GM23338 (cell line): ENCODE measurements at regions not wholly inside any gene's neighbourhood (a gene's known extent, or its start where the extent isn't known, plus 50 kb on each side); places are given as distances from the start of the nearest gene placed in this dataset.

ENCODE experiments used
- ATAC-seq: fragments of 200-7000 bp; cut with Tn5 transposase; 3 replicates; pipeline ENCODE4 v1.9.1; 2020
- DNase-seq: peaks from one replicate; pipeline ENCODE4 v3.0.0-alpha.2; 2015; ENCODE audit warnings: low spot score
- H2AFZ ChIP-seq: fragments of 200-600 bp; sonication (generic); 2 replicates; pipeline ENCODE4 v1.8.0; 2016; ENCODE audit warnings: antibody characterized with exemption, mild to moderate bottlenecking, moderate library complexity
- H3F3A ChIP-seq: fragments of 200-600 bp; sonication (generic); replicated peaks from 2 replicates; pipeline ENCODE4 v1.8.0; 2017; ENCODE audit warnings: antibody characterized with exemption, mixed run types, low read depth
- H3K27ac ChIP-seq: fragments of 200-600 bp; sonication (generic); 2 replicates; pipeline ENCODE4 v1.6.1; 2016; ENCODE audit warnings: low read depth
- H3K27me3 ChIP-seq: fragments of 200-600 bp; sonication (generic); 2 replicates; pipeline ENCODE4 v1.8.0; 2016; ENCODE audit warnings: mild to moderate bottlenecking, mixed run types, moderate library complexity; ENCODE audit not compliant: insufficient read depth
- H3K36me3 ChIP-seq: fragments of 200-600 bp; sonication (generic); 2 replicates; pipeline ENCODE4 v1.8.0; 2016; ENCODE audit warnings: mild to moderate bottlenecking; ENCODE audit not compliant: insufficient read depth
- H3K4me1 ChIP-seq: fragments of 200-600 bp; sonication (generic); 2 replicates; pipeline ENCODE4 v1.8.0; 2016; ENCODE audit warnings: mild to moderate bottlenecking, moderate library complexity; ENCODE audit not compliant: insufficient read depth
- H3K4me2 ChIP-seq: fragments of 200-600 bp; sonication (generic); 2 replicates; pipeline ENCODE4 v1.7.1; 2017; ENCODE audit warnings: mixed run types
- H3K4me3 ChIP-seq: fragments of 200-600 bp; sonication (generic); 2 replicates; pipeline ENCODE4 v1.6.1; 2016; ENCODE audit warnings: mixed run types
- H3K79me2 ChIP-seq: fragments of 200-600 bp; sonication (generic); replicated peaks from 2 replicates; pipeline ENCODE4 v1.8.0; 2017; ENCODE audit warnings: mild to moderate bottlenecking; ENCODE audit not compliant: insufficient read depth
- H3K9me2 ChIP-seq: fragments of 200-600 bp; sonication (generic); 2 replicates; pipeline ENCODE4 v1.8.0; 2017; ENCODE audit not compliant: insufficient read depth
- H4K20me1 ChIP-seq: fragments of 200-600 bp; sonication (generic); replicated peaks from 2 replicates; pipeline ENCODE4 v1.8.0; 2017; ENCODE audit warnings: mild to moderate bottlenecking; ENCODE audit not compliant: insufficient read depth
- H3K27ac Mint-ChIP-seq: 2 replicates; pipeline ENCODE4 v1.8.0; 2020; ENCODE audit warnings: inconsistent platforms, mild to moderate bottlenecking, moderate library complexity, mixed read lengths
- H3K27me3 Mint-ChIP-seq: 3 replicates; pipeline ENCODE4 v1.8.0; 2022; ENCODE audit warnings: low read depth, mild to moderate bottlenecking, moderate library complexity, mixed read lengths, inconsistent platforms; ENCODE audit not compliant: insufficient read depth, poor library complexity
- H3K36me3 Mint-ChIP-seq: 3 replicates; pipeline ENCODE4 v1.8.0; 2021; ENCODE audit warnings: low read depth, mild to moderate bottlenecking, inconsistent platforms, moderate library complexity, mixed read lengths
- H3K4me1 Mint-ChIP-seq: 3 replicates; pipeline ENCODE4 v1.8.0; 2020; ENCODE audit warnings: mild to moderate bottlenecking, inconsistent platforms, mixed read lengths
- H3K4me3 Mint-ChIP-seq: 3 replicates; pipeline ENCODE4 v1.8.0; 2021; ENCODE audit warnings: moderate library complexity, mild to moderate bottlenecking, inconsistent platforms, mixed read lengths
- H3K9me3 Mint-ChIP-seq: 3 replicates; pipeline ENCODE4 v1.8.0; 2020; ENCODE audit warnings: moderate library complexity, mild to moderate bottlenecking, inconsistent platforms, mixed read lengths
- CREB1 ChIP-seq: fragments of 250-450 bp; sonication (Bioruptor Pico); IDR thresholded peaks from 2 replicates; pipeline ENCODE4 v1.5.0; 2020; ENCODE audit warnings: low read depth, mild to moderate bottlenecking, moderate library complexity
- EZH2 ChIP-seq: fragments of 200-600 bp; sonication (generic); IDR thresholded peaks from one replicate; pipeline ENCODE4 v1.8.0; 2017; ENCODE audit warnings: antibody characterized with exemption, mild to moderate bottlenecking, low read depth; ENCODE audit not compliant: unreplicated experiment
- EZH2phosphoT487 ChIP-seq: fragments of 200-600 bp; sonication (generic); IDR thresholded peaks from one replicate; pipeline ENCODE4 v1.8.1; 2018; ENCODE audit warnings: antibody characterized with exemption; ENCODE audit not compliant: unreplicated experiment
- NANOG ChIP-seq: IDR thresholded peaks from 2 replicates; pipeline ENCODE4 v1.6.1; 2016; ENCODE audit warnings: antibody characterized with exemption, borderline replicate concordance
- TF ChIP-seq, protein P1 (sequence below), 2 experiments: fragments of 200-600 bp in 1 of 2; sonication (generic) in 1 of 2; conservative IDR thresholded peaks; 2 replicates each; pipeline versions ENCODE4 v1.5.1 to v1.6.1; 2016 to 2017; ENCODE audit warnings: antibody characterized with exemption in 2 of 2, low read depth in 2 of 2, mild to moderate bottlenecking in 2 of 2, moderate library complexity in 1 of 2
- TF ChIP-seq, protein P2 (sequence below): fragments of 250-450 bp; sonication (Bioruptor Pico); IDR thresholded peaks from 2 replicates; pipeline ENCODE4 v1.5.0; 2020; ENCODE audit warnings: mild to moderate bottlenecking, moderate library complexity
- TF ChIP-seq, protein P3 (sequence below): IDR thresholded peaks from 2 replicates; pipeline ENCODE4 v1.6.1; 2016; ENCODE audit warnings: antibody characterized with exemption

DNA sequence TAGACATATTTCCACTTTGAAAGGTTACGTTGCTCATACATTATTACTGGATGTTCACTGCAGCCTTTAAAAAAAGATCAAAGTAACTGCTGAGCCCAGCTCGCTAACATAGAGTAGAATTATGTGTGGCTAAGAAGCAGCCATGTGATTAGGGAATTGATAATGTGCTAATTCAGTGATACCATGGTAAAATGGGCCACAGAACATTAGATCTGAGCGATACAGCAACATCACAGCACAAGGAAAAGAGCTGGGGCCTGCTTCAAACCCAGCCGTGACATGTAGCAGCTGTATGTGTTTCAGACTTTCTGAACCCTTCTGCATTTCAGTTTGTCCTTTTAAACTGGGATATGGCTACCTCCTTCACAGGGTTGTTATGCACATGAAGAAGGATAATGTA, 92.3 kb upstream of the LMNTD1 start:
- Histone ChIP-seq H3F3A (no peaks in the 10 kb centered on the region), H3K4me1 (peaks cover 5% of the 10 kb centered on the region; the same call in 1 of the 2 replicates), H3K9me2 (no peaks in the 10 kb centered on the region), H3K27me3 (no peaks in the 10 kb centered on the region), H3K4me3 (no peak overlapping the region), H3K36me3 (no peaks in the 10 kb centered on the region), H2AFZ (no peak overlapping the region), H3K79me2 (no peaks in the 10 kb centered on the region), H3K4me2 (no peak overlapping the region), H4K20me1 (no peaks in the 10 kb centered on the region), H3K27ac (no peak overlapping the region)
- Mint-ChIP-seq H3K4me3 (no peak overlapping the region), H3K27ac (no peak overlapping the region), H3K27me3 (peaks cover 1% of the 10 kb centered on the region), H3K36me3 (no peaks in the 10 kb centered on the region), H3K9me3 (no peaks in the 10 kb centered on the region), H3K4me1 (peaks cover 6% of the 10 kb centered on the region)
- TF ChIP-seq NANOG (no peak), EZH2phosphoT487 (no peak), CREB1 (no peak), EZH2 (no peak)
- TF ChIP-seq, protein P1, sequence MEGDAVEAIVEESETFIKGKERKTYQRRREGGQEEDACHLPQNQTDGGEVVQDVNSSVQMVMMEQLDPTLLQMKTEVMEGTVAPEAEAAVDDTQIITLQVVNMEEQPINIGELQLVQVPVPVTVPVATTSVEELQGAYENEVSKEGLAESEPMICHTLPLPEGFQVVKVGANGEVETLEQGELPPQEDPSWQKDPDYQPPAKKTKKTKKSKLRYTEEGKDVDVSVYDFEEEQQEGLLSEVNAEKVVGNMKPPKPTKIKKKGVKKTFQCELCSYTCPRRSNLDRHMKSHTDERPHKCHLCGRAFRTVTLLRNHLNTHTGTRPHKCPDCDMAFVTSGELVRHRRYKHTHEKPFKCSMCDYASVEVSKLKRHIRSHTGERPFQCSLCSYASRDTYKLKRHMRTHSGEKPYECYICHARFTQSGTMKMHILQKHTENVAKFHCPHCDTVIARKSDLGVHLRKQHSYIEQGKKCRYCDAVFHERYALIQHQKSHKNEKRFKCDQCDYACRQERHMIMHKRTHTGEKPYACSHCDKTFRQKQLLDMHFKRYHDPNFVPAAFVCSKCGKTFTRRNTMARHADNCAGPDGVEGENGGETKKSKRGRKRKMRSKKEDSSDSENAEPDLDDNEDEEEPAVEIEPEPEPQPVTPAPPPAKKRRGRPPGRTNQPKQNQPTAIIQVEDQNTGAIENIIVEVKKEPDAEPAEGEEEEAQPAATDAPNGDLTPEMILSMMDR (conservative IDR thresholded peaks at IDR 0.05; ENCODE audit: low read depth in 2 of 2): no peak
- TF ChIP-seq, protein P2, sequence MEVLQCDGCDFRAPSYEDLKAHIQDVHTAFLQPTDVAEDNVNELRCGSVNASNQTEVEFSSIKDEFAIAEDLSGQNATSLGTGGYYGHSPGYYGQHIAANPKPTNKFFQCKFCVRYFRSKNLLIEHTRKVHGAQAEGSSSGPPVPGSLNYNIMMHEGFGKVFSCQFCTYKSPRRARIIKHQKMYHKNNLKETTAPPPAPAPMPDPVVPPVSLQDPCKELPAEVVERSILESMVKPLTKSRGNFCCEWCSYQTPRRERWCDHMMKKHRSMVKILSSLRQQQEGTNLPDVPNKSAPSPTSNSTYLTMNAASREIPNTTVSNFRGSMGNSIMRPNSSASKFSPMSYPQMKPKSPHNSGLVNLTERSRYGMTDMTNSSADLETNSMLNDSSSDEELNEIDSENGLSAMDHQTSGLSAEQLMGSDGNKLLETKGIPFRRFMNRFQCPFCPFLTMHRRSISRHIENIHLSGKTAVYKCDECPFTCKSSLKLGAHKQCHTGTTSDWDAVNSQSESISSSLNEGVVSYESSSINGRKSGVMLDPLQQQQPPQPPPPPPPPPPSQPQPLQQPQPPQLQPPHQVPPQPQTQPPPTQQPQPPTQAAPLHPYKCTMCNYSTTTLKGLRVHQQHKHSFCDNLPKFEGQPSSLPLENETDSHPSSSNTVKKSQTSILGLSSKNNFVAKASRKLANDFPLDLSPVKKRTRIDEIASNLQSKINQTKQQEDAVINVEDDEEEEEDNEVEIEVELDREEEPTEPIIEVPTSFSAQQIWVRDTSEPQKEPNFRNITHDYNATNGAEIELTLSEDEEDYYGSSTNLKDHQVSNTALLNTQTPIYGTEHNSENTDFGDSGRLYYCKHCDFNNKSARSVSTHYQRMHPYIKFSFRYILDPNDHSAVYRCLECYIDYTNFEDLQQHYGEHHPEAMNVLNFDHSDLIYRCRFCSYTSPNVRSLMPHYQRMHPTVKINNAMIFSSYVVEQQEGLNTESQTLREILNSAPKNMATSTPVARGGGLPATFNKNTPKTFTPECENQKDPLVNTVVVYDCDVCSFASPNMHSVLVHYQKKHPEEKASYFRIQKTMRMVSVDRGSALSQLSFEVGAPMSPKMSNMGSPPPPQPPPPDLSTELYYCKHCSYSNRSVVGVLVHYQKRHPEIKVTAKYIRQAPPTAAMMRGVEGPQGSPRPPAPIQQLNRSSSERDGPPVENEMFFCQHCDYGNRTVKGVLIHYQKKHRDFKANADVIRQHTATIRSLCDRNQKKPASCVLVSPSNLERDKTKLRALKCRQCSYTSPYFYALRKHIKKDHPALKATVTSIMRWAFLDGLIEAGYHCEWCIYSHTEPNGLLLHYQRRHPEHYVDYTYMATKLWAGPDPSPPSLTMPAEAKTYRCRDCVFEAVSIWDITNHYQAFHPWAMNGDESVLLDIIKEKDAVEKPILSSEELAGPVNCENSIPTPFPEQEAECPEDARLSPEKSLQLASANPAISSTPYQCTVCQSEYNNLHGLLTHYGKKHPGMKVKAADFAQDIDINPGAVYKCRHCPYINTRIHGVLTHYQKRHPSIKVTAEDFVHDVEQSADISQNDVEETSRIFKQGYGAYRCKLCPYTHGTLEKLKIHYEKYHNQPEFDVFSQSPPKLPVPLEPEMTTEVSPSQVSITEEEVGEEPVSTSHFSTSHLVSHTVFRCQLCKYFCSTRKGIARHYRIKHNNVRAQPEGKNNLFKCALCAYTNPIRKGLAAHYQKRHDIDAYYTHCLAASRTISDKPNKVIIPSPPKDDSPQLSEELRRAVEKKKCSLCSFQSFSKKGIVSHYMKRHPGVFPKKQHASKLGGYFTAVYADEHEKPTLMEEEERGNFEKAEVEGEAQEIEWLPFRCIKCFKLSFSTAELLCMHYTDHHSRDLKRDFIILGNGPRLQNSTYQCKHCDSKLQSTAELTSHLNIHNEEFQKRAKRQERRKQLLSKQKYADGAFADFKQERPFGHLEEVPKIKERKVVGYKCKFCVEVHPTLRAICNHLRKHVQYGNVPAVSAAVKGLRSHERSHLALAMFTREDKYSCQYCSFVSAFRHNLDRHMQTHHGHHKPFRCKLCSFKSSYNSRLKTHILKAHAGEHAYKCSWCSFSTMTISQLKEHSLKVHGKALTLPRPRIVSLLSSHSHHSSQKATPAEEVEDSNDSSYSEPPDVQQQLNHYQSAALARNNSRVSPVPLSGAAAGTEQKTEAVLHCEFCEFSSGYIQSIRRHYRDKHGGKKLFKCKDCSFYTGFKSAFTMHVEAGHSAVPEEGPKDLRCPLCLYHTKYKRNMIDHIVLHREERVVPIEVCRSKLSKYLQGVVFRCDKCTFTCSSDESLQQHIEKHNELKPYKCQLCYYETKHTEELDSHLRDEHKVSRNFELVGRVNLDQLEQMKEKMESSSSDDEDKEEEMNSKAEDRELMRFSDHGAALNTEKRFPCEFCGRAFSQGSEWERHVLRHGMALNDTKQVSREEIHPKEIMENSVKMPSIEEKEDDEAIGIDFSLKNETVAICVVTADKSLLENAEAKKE: no peak
- TF ChIP-seq, protein P3, sequence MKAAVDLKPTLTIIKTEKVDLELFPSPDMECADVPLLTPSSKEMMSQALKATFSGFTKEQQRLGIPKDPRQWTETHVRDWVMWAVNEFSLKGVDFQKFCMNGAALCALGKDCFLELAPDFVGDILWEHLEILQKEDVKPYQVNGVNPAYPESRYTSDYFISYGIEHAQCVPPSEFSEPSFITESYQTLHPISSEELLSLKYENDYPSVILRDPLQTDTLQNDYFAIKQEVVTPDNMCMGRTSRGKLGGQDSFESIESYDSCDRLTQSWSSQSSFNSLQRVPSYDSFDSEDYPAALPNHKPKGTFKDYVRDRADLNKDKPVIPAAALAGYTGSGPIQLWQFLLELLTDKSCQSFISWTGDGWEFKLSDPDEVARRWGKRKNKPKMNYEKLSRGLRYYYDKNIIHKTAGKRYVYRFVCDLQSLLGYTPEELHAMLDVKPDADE: no peak
- DNase-seq (no peak), ATAC-seq (no peak)
